ENCODE measurements at regions not wholly inside any gene's neighbourhood (a gene's known extent, or its start where the extent isn't known, plus 50 kb on each side); places are given as distances from the start of the nearest gene placed in this dataset.

- no peak for DNase-seq (ENCODE audit: low spot score)
- no peak for TF ChIP-seq CTCF (IDR thresholded peaks at IDR 0.05; ENCODE audit: extremely low read depth, missing control alignments)
Observed at GRCh38 chr16:86242244-86243122, 267.8 kb upstream of the FOXF1 start.

- TF ChIP-seq CTCF (IDR thresholded peaks at IDR 0.05; ENCODE audit: extremely low read depth, missing control alignments) = no peak
- DNase-seq (ENCODE audit: low spot score) = no peak
Observed at GRCh38 chr16:86243123-86243473, 267.2 kb upstream of the FOXF1 start.

- no peak for TF ChIP-seq CTCF (IDR thresholded peaks at IDR 0.05; ENCODE audit: extremely low read depth, missing control alignments)
- no peak for DNase-seq (ENCODE audit: low spot score)
Observed at GRCh38 chr16:86243571-86244154, 266.7 kb upstream of the FOXF1 start.

- no peak for TF ChIP-seq CTCF (IDR thresholded peaks at IDR 0.05; ENCODE audit: extremely low read depth, missing control alignments)
- no peak for DNase-seq (ENCODE audit: low spot score)
Observed at GRCh38 chr16:86244158-86244557, 266.2 kb upstream of the FOXF1 start.

GRCh38 chr16:86244936-86245335 lies 265.4 kb upstream of the FOXF1 start:
- DNase-seq (ENCODE audit: low spot score) = no peak
- no peak for TF ChIP-seq CTCF (IDR thresholded peaks at IDR 0.05; ENCODE audit: extremely low read depth, missing control alignments)

- no peak for TF ChIP-seq CTCF (IDR thresholded peaks at IDR 0.05; ENCODE audit: extremely low read depth, missing control alignments)
- no peak for DNase-seq (ENCODE audit: low spot score)
Observed at GRCh38 chr16:86245351-86245750, 265.0 kb upstream of the FOXF1 start.

GRCh38 chr16:86245895-86246294 lies 264.4 kb upstream of the FOXF1 start:
- no peak for TF ChIP-seq CTCF (IDR thresholded peaks at IDR 0.05; ENCODE audit: extremely low read depth, missing control alignments)
- DNase-seq (ENCODE audit: low spot score) = no peak
